ENCODE measurements at regions not wholly inside any gene's neighbourhood (a gene's known extent, or its start where the extent isn't known, plus 50 kb on each side); places are given as distances from the start of the nearest gene placed in this dataset.

DNA sequence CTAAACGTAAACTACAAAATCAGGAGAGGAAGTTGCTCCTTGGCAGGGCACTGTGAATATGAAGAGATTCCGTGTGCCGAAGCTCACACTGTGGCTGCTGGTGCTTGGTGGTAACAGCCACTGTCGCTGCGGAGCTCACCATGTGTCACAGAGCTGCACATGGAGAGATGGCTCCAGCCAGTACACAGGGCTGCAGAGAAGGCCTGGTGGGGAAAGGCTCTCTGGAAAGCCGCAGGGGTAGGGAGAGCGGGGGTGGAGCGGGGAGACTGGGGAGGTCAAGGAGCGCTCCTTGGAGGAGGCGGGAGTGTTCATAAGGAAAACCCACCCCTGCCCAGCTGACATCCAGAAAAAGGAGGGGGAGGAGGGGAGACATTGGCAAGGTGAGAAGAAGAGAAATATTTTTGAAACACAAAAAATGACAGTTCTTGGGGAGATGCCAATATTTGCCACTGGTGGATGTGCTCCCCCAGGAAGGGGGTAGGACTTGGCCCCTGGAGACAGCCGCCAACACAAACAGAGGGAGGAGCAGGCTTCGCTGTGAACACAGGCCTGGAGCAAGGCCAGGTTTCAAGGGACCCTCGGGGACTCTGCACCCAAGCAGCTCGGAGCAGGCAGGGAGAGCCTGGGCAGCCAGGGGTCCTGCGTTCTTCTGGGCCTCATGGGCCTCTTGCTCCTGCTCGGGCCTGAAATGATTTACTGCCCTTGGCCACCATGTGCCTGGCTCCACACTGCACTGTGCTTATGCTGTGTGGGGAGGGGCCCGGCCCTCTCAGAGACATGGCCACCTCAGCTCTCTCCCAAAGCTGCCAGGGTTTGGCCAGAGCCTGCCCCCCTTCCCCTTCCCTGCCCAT is 102.6 kb upstream of the GLI2 start (continued):
- 0 out of 2 replicates have a peak, but pooled peaks have one; percentile 24 for TF ChIP-seq ZNF341 (tag by site-specific recombination; IDR thresholded peaks at IDR 0.05; ENCODE audit: low read depth)
- TF ChIP-seq, protein P1, sequence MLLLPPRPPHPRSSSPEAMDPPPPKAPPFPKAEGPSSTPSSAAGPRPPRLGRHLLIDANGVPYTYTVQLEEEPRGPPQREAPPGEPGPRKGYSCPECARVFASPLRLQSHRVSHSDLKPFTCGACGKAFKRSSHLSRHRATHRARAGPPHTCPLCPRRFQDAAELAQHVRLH (tag by site-specific recombination; IDR thresholded peaks at IDR 0.05), result no peak
- TF ChIP-seq, protein P2, sequence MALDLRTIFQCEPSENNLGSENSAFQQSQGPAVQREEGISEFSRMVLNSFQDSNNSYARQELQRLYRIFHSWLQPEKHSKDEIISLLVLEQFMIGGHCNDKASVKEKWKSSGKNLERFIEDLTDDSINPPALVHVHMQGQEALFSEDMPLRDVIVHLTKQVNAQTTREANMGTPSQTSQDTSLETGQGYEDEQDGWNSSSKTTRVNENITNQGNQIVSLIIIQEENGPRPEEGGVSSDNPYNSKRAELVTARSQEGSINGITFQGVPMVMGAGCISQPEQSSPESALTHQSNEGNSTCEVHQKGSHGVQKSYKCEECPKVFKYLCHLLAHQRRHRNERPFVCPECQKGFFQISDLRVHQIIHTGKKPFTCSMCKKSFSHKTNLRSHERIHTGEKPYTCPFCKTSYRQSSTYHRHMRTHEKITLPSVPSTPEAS (tag by site-specific recombination; IDR thresholded peaks at IDR 0.05), result no peak

DNA sequence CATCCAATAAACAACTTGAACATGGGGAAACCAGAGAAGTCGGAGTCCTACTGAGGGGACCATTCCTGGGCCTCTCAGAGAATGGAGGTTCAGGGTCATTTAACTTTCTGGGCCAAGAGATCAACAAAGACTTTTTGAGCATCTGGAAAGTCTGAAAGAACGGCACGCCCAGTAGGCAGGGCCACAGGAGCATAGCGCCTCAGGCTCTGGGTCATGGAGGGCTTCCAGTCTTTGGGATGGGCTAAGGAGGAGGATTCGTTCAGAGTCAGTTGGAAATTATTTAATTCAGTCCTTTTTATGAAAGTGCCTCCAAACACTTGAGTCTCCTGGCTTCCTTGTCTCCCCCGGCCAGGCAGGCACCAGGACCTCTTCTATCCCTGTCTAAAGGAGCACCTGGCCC is 101.1 kb upstream of the GLI2 start:
- H3K4me3 ChIP-seq (ENCODE audit: low read depth, low read length), result no peak overlapping the region
- POLR2A ChIA-PET, result no interaction called here

DNA sequence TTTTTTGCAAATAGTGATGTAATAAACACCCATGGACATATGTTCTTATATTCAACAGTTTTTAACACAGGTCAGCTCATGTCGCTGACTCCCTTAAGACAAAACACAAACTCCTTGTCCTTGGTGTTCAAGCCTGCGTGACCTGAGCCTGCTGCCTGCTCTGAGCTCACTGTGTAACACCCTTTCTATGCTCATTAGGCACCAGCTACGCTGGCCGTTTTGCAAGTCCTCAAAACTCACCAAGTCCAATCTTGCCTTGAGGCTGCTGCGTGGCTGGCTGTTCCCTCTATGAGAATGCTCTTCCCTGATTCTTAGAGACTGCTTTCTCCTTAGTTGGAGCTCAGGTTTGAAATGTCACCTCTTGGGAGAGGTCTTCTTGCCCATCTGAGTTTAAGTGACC is 100.5 kb upstream of the GLI2 start:
- no peaks in the 10 kb centered on the region for H3K4me1 ChIP-seq (ENCODE audit: control insufficient read depth, insufficient read depth, low read length)
- no peak overlapping the region for H3K27ac ChIP-seq (ENCODE audit: extremely low read depth, low read depth, low read length)
- H3K4me3 ChIP-seq (ENCODE audit: low read depth, low read length), result no peak overlapping the region
- no peaks in the 10 kb centered on the region for H3K36me3 ChIP-seq (ENCODE audit: control insufficient read depth in 2 of 2, insufficient read depth in 1 of 2, low read length in 2 of 2)
- ChIA-PET POLR2A (no interaction called here), CTCF (no interaction called here)
- H3K9me3 ChIP-seq (ENCODE audit: control insufficient read depth, insufficient read depth, low read depth, low read length), result no peaks in the 10 kb centered on the region
- TF ChIP-seq ZNF140 (tag by site-specific recombination; IDR thresholded peaks at IDR 0.05), result no peak
- TF ChIP-seq ZNF184 (tag by site-specific recombination; IDR thresholded peaks at IDR 0.05), result no peak
- TF ChIP-seq, protein P3, sequence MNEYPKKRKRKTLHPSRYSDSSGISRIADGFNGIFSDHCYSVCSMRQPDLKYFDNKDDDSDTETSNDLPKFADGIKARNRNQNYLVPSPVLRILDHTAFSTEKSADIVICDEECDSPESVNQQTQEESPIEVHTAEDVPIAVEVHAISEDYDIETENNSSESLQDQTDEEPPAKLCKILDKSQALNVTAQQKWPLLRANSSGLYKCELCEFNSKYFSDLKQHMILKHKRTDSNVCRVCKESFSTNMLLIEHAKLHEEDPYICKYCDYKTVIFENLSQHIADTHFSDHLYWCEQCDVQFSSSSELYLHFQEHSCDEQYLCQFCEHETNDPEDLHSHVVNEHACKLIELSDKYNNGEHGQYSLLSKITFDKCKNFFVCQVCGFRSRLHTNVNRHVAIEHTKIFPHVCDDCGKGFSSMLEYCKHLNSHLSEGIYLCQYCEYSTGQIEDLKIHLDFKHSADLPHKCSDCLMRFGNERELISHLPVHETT (tag by site-specific recombination; IDR thresholded peaks at IDR 0.05), result no peak
- TF ChIP-seq ZNF521 (tag by site-specific recombination; IDR thresholded peaks at IDR 0.05), result no peak
- TF ChIP-seq ZNF776 (tag by site-specific recombination; IDR thresholded peaks at IDR 0.05; ENCODE audit: borderline replicate concordance), result no peak
- TF ChIP-seq BCL11B (tag by site-specific recombination; IDR thresholded peaks at IDR 0.05; ENCODE audit: low read depth), result no peak
- TF ChIP-seq KLF16 (tag by site-specific recombination; IDR thresholded peaks at IDR 0.05), result no peak
- TF ChIP-seq ZNF23 (tag by site-specific recombination; IDR thresholded peaks at IDR 0.05; ENCODE audit: borderline replicate concordance), result no peak
- TF ChIP-seq, protein P4, sequence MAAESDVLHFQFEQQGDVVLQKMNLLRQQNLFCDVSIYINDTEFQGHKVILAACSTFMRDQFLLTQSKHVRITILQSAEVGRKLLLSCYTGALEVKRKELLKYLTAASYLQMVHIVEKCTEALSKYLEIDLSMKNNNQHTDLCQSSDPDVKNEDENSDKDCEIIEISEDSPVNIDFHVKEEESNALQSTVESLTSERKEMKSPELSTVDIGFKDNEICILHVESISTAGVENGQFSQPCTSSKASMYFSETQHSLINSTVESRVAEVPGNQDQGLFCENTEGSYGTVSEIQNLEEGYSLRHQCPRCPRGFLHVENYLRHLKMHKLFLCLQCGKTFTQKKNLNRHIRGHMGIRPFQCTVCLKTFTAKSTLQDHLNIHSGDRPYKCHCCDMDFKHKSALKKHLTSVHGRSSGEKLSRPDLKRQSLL (tag by site-specific recombination; IDR thresholded peaks at IDR 0.05), result no peak
- no peak for TF ChIP-seq OSR2 (tag by site-specific recombination; IDR thresholded peaks at IDR 0.05)
- no peak for TF ChIP-seq ZNF169 (tag by site-specific recombination; IDR thresholded peaks at IDR 0.05)
- TF ChIP-seq, protein P5, sequence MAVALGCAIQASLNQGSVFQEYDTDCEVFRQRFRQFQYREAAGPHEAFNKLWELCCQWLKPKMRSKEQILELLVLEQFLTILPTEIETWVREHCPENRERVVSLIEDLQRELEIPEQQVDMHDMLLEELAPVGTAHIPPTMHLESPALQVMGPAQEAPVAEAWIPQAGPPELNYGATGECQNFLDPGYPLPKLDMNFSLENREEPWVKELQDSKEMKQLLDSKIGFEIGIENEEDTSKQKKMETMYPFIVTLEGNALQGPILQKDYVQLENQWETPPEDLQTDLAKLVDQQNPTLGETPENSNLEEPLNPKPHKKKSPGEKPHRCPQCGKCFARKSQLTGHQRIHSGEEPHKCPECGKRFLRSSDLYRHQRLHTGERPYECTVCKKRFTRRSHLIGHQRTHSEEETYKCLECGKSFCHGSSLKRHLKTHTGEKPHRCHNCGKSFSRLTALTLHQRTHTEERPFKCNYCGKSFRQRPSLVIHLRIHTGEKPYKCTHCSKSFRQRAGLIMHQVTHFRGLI (tag by site-specific recombination; IDR thresholded peaks at IDR 0.05), result no peak
- TF ChIP-seq ZNF132 (tag by site-specific recombination; IDR thresholded peaks at IDR 0.05; ENCODE audit: borderline replicate concordance), result no peak
- no peak for TF ChIP-seq ZNF354C (tag by site-specific recombination; IDR thresholded peaks at IDR 0.05; ENCODE audit: borderline replicate concordance, low read depth)
- TF ChIP-seq MZF1 (tag by site-specific recombination; IDR thresholded peaks at IDR 0.05; ENCODE audit: borderline replicate concordance), result no peak
- TF ChIP-seq KLF7 (tag by site-specific recombination; IDR thresholded peaks at IDR 0.05; ENCODE audit: borderline replicate concordance), result no peak
- TF ChIP-seq HOXC10 (CRISPR knock-in tag; IDR thresholded peaks at IDR 0.05), result no peak
- no peak for TF ChIP-seq ZNF174 (tag by site-specific recombination; IDR thresholded peaks at IDR 0.05)
- TF ChIP-seq, protein P6, sequence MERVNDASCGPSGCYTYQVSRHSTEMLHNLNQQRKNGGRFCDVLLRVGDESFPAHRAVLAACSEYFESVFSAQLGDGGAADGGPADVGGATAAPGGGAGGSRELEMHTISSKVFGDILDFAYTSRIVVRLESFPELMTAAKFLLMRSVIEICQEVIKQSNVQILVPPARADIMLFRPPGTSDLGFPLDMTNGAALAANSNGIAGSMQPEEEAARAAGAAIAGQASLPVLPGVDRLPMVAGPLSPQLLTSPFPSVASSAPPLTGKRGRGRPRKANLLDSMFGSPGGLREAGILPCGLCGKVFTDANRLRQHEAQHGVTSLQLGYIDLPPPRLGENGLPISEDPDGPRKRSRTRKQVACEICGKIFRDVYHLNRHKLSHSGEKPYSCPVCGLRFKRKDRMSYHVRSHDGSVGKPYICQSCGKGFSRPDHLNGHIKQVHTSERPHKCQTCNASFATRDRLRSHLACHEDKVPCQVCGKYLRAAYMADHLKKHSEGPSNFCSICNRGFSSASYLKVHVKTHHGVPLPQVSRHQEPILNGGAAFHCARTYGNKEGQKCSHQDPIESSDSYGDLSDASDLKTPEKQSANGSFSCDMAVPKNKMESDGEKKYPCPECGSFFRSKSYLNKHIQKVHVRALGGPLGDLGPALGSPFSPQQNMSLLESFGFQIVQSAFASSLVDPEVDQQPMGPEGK (tag by site-specific recombination; IDR thresholded peaks at IDR 0.05), result no peak

More for the DNA sequence above, 101.1 kb upstream of the GLI2 start:
- CTCF ChIA-PET, result no interaction called here
- Histone ChIP-seq H3K4me1 (ENCODE audit: control insufficient read depth, insufficient read depth, low read length) (no peaks in the 10 kb centered on the region), H3K36me3 (ENCODE audit: control insufficient read depth in 2 of 2, insufficient read depth in 1 of 2, low read length in 2 of 2) (no peaks in the 10 kb centered on the region), H3K27ac (ENCODE audit: extremely low read depth, low read depth, low read length) (no peak overlapping the region), H3K9me3 (ENCODE audit: control insufficient read depth, insufficient read depth, low read depth, low read length) (no peaks in the 10 kb centered on the region)
- TF ChIP-seq ZNF354C (tag by site-specific recombination; IDR thresholded peaks at IDR 0.05; ENCODE audit: borderline replicate concordance, low read depth) (no peak), SALL2 (tag by site-specific recombination; IDR thresholded peaks at IDR 0.05; ENCODE audit: borderline replicate concordance) (no peak), ZNF76 (tag by site-specific recombination; IDR thresholded peaks at IDR 0.05; ENCODE audit: borderline replicate concordance, low read depth) (no peak), TRIM28 (IDR thresholded peaks at IDR 0.05; ENCODE audit: borderline replicate concordance, low read length) (no peak), MZF1 (tag by site-specific recombination; IDR thresholded peaks at IDR 0.05; ENCODE audit: borderline replicate concordance) (no peak)
